SK-N-SH (cell line): ENCODE measurements at regions not wholly inside any gene's neighbourhood (a gene's known extent, or its start where the extent isn't known, plus 50 kb on each side); places are given as distances from the start of the nearest gene placed in this dataset.
"Not testable (repeated sequence)": the region's sequence is repeated elsewhere in the genome, so short reads cannot be mapped to it uniquely, and the experiment has no call there.

Source experiments
- CTCF ChIA-PET: fragments of 300-600, 350-600 bp; formaldehyde crosslinking; extraction: SDS; loops from one replicate; lab custom pipeline; 2021; lab: Yijun Ruan, JAX
- POLR2A ChIA-PET: fragments of 350-600 bp; sonication (Branson Sonifier 250); formaldehyde crosslinking; extraction: SDS; loops from one replicate; lab custom pipeline; 2020; ENCODE audit warnings: antibody characterized with exemption, inconsistent platforms; lab: Yijun Ruan, JAX
- DNase-seq: peaks from one replicate; pipeline ENCODE4 v3.0.0; 2012
- H2AFZ ChIP-seq: fragments of 200-600 bp; sonication (generic); 2 replicates; pipeline ENCODE4 v1.8.1; 2016; ENCODE audit warnings: antibody characterized with exemption, mild to moderate bottlenecking, low read depth
- H3F3A ChIP-seq: fragments of 200-600 bp; sonication (generic); replicated peaks from 2 replicates; pipeline ENCODE3; 2016; ENCODE audit warnings: antibody characterized with exemption, mild to moderate bottlenecking; ENCODE audit not compliant: insufficient read depth
- H3K27ac ChIP-seq, 2 experiments: fragments of 200-500 bp in 1 of 2; fragments of 200-600 bp in 1 of 2; sonication (Bioruptor generic) in 1 of 2; sonication (generic), shearing (Covaris generic) in 1 of 2; 2 replicates each; pipeline versions ENCODE4 v1.5.1 to v1.6.1; 2014 to 2016; ENCODE audit warnings: low read depth in 2 of 2, inconsistent platforms in 1 of 2, low read length in 1 of 2, mild to moderate bottlenecking in 1 of 2, mixed read lengths in 1 of 2
- H3K27me3 ChIP-seq: fragments of 200-600 bp; sonication (generic), shearing (Covaris generic); 2 replicates; pipeline ENCODE4 v1.6.1; 2016; ENCODE audit warnings: mixed run types; ENCODE audit not compliant: insufficient read depth
- H3K36me3 ChIP-seq, 2 experiments: fragments of 200-500 bp in 1 of 2; fragments of 200-600 bp in 1 of 2; sonication (Bioruptor generic) in 1 of 2; sonication (generic) in 1 of 2; replicated peaks in 1 of 2; 2 replicates each; pipeline versions ENCODE3 to v1.5.1; 2014 to 2016; ENCODE audit warnings: low read length in 1 of 2, mild to moderate bottlenecking in 1 of 2; ENCODE audit not compliant: insufficient read depth in 2 of 2, control insufficient read depth in 1 of 2
- H3K4me1 ChIP-seq, 2 experiments: fragments of 200-500 bp in 1 of 2; fragments of 200-600 bp in 1 of 2; sonication (Bioruptor generic) in 1 of 2; sonication (generic), shearing (Covaris generic) in 1 of 2; 2 replicates each; pipeline versions ENCODE4 v1.5.1 to v1.6.1; 2014 to 2016; ENCODE audit warnings: low read depth in 1 of 2, low read length in 1 of 2, mixed run types in 1 of 2; ENCODE audit not compliant: insufficient read depth in 2 of 2, control insufficient read depth in 1 of 2
- H3K4me2 ChIP-seq: fragments of 200-600 bp; sonication (generic), shearing (Covaris generic); 2 replicates; pipeline ENCODE4 v1.6.1; 2017; ENCODE audit warnings: mixed run types
- H3K4me3 ChIP-seq, 2 experiments: fragments of 200-500 bp in 1 of 2; fragments of 200-600 bp in 1 of 2; sonication (Bioruptor generic) in 1 of 2; sonication (generic), shearing (Covaris generic) in 1 of 2; 2 replicates each; pipeline versions ENCODE4 v1.5.1 to v1.8.1; 2014 to 2016; ENCODE audit warnings: low read depth in 2 of 2, inconsistent platforms in 1 of 2, low read length in 1 of 2, mild to moderate bottlenecking in 1 of 2, mixed read lengths in 1 of 2, moderate library complexity in 1 of 2
- H3K79me2 ChIP-seq: fragments of 200-600 bp; sonication (generic); 2 replicates; pipeline ENCODE4 v1.8.1; 2017; ENCODE audit warnings: mild to moderate bottlenecking; ENCODE audit not compliant: insufficient read depth
- H3K9ac ChIP-seq: fragments of 200-600 bp; sonication (generic); 2 replicates; pipeline ENCODE4 v1.6.1; 2017; ENCODE audit warnings: mixed run types
- H3K9me2 ChIP-seq: fragments of 200-600 bp; sonication (generic); 2 replicates; pipeline ENCODE4 v1.6.1; 2017; ENCODE audit warnings: mixed run types
- H3K9me3 ChIP-seq: fragments of 200-600 bp; sonication (generic); 2 replicates; pipeline ENCODE4 v1.6.1; 2017; ENCODE audit warnings: mixed run types, mild to moderate bottlenecking, moderate library complexity
- H4K20me1 ChIP-seq: fragments of 200-600 bp; sonication (generic); 2 replicates; pipeline ENCODE4 v1.6.1; 2017; ENCODE audit warnings: mild to moderate bottlenecking, mixed run types; ENCODE audit not compliant: insufficient read depth
- CTCF ChIP-seq: fragments of 200-600 bp; sonication (generic); IDR thresholded peaks from 2 replicates; pipeline ENCODE4 v1.6.1; 2017; ENCODE audit warnings: antibody characterized with exemption, mild to moderate bottlenecking, moderate library complexity
- EZH2phosphoT487 ChIP-seq: fragments of 200-600 bp; sonication (generic); IDR thresholded peaks from 2 replicates; pipeline ENCODE4 v1.6.1; 2017; ENCODE audit warnings: low read depth, mixed run types, mild to moderate bottlenecking, antibody characterized with exemption, moderate library complexity, borderline replicate concordance
- FOSL2 ChIP-seq: IDR thresholded peaks from 2 replicates; pipeline ENCODE4 v1.4.0; 2012; ENCODE audit warnings: low read depth, mild to moderate bottlenecking, moderate library complexity, borderline replicate concordance
- IRF3 ChIP-seq: fragments of 150-350 bp; IDR thresholded peaks from 2 replicates; pipeline ENCODE4 v1.6.1; 2016; ENCODE audit warnings: mild to moderate bottlenecking, low read depth, low read length
- MXI1 ChIP-seq: IDR thresholded peaks from 2 replicates; pipeline ENCODE4 v1.6.1; 2012; ENCODE audit warnings: mild to moderate bottlenecking, low read depth, low read length, improper control_type of control experiment
- PBX3 ChIP-seq: IDR thresholded peaks from 2 replicates; pipeline ENCODE4; 2012
- RXRA ChIP-seq: IDR thresholded peaks from 2 replicates; pipeline ENCODE4 v1.4.0; 2012; ENCODE audit warnings: low read depth, mild to moderate bottlenecking, borderline replicate concordance
- SMC3 ChIP-seq: IDR thresholded peaks from 2 replicates; pipeline ENCODE4 v1.6.1; 2012; ENCODE audit warnings: low read depth, low read length, improper control_type of control experiment
- WGBS: methylation state at CpG from one replicate; pipeline ENCODE4 v1.1.6; 2017; ENCODE audit warnings: low lambda C conversion rate; 5-methylcytosine and 5-hydroxymethylcytosine counted together

- no peak overlapping the region for H3K9ac ChIP-seq
- POLR2A ChIA-PET = no interaction called here
- no peaks in the 10 kb centered on the region for H3F3A ChIP-seq
- H3K9me2 ChIP-seq = no peaks in the 10 kb centered on the region
- no peak overlapping the region for H3K4me3 ChIP-seq
- no peak overlapping the region for H3K27ac ChIP-seq
- CTCF ChIA-PET = interaction anchor here (1.5 kb wide), 1 partner anchor 19 kb away, joined by 3 read pairs; no protein-coding TSS in a partner anchor
- no peak overlapping the region for H3K4me2 ChIP-seq
- no peaks in the 10 kb centered on the region for H3K4me1 ChIP-seq
- no peak overlapping the region for H2AFZ ChIP-seq
- H4K20me1 ChIP-seq = no peaks in the 10 kb centered on the region
- 53% methylated on average over 4 of the region's 4 CpGs for WGBS
- H3K36me3 ChIP-seq = peaks cover 0 to 5% of the 10 kb centered on the region in 2 experiments
- TF ChIP-seq RXRA (no peak), EZH2phosphoT487 (no peak), SMC3 (no peak), CTCF (no peak), PBX3 (no peak), IRF3 (no peak), MXI1 (no peak), FOSL2 (no peak)
- no peaks in the 10 kb centered on the region for H3K79me2 ChIP-seq
- DNase-seq = no peak
- H3K27me3 ChIP-seq = no peaks in the 10 kb centered on the region
- peaks cover 8% of the 10 kb centered on the region for H3K9me3 ChIP-seq
These were observed 158.4 kb upstream of the NAMPT start for GRCh38 chr7:106443156-106443555.

GRCh38 chr7:106442476-106442875 lies 157.7 kb upstream of the NAMPT start:
- H3K4me1 ChIP-seq = no peaks in the 10 kb centered on the region
- POLR2A ChIA-PET = no interaction called here
- no peak for DNase-seq
- WGBS = 81% methylated on average over 1 of the region's 1 CpG
- no peaks in the 10 kb centered on the region for H3K79me2 ChIP-seq
- no peak overlapping the region for H3K9ac ChIP-seq
- CTCF ChIA-PET = interaction anchor here (0.6 to 1.5 kb wide), 3 partner anchors 20 to 400 kb away, joined by 3 to 4 read pairs (median 3); no protein-coding TSS in a partner anchor
- H3K9me3 ChIP-seq = peaks cover 8% of the 10 kb centered on the region
- no peak overlapping the region for H2AFZ ChIP-seq
- TF ChIP-seq MXI1 (no peak), IRF3 (no peak)
- TF ChIP-seq, all 33 proteins: peak for 0
- peaks cover 0 to 5% of the 10 kb centered on the region in 2 experiments for H3K36me3 ChIP-seq
- H3K4me2 ChIP-seq = no peak overlapping the region
- no peaks in the 10 kb centered on the region for H3K9me2 ChIP-seq
- H4K20me1 ChIP-seq = no peaks in the 10 kb centered on the region
- H3F3A ChIP-seq = no peaks in the 10 kb centered on the region
- H3K27ac ChIP-seq = no peak overlapping the region
- H3K27me3 ChIP-seq = no peaks in the 10 kb centered on the region
- no peak overlapping the region for H3K4me3 ChIP-seq

- CTCF ChIA-PET = interaction anchor here (1.3 to 1.5 kb wide), 2 partner anchors 21 to 265 kb away, joined by 3 to 4 read pairs; no protein-coding TSS in a partner anchor
- POLR2A ChIA-PET = not testable (repeated sequence)
These were observed 156.6 kb upstream of the NAMPT start for GRCh38 chr7:106441343-106441742.

GRCh38 chr7:106436933-106437332 lies 152.2 kb upstream of the NAMPT start:
- CTCF ChIA-PET, H4K20me1 ChIP-seq, H3K27ac ChIP-seq, H3K4me1 ChIP-seq, DNase-seq, POLR2A ChIA-PET, H2AFZ ChIP-seq, H3K9me2 ChIP-seq, H3K9ac ChIP-seq, H3K36me3 ChIP-seq, H3K4me3 ChIP-seq, H3K79me2 ChIP-seq, H3F3A ChIP-seq, H3K9me3 ChIP-seq, H3K4me2 ChIP-seq, H3K27me3 ChIP-seq: not testable (repeated sequence)
- 40% methylated on average over 2 of the region's 2 CpGs for WGBS

More at GRCh38 chr7:106441343-106441742, 156.6 kb upstream of the NAMPT start:
- H3K27ac ChIP-seq, H3K36me3 ChIP-seq, H3F3A ChIP-seq, H3K4me2 ChIP-seq, H3K4me3 ChIP-seq, H3K79me2 ChIP-seq, H3K27me3 ChIP-seq, H3K9ac ChIP-seq, H3K4me1 ChIP-seq, H2AFZ ChIP-seq, H4K20me1 ChIP-seq, DNase-seq, H3K9me3 ChIP-seq, H3K9me2 ChIP-seq: not testable (repeated sequence)
- WGBS = 32% methylated on average over 2 of the region's 2 CpGs
